ENCODE measurements at regions not wholly inside any gene's neighbourhood (a gene's known extent, or its start where the extent isn't known, plus 50 kb on each side); places are given as distances from the start of the nearest gene placed in this dataset.

DNA sequence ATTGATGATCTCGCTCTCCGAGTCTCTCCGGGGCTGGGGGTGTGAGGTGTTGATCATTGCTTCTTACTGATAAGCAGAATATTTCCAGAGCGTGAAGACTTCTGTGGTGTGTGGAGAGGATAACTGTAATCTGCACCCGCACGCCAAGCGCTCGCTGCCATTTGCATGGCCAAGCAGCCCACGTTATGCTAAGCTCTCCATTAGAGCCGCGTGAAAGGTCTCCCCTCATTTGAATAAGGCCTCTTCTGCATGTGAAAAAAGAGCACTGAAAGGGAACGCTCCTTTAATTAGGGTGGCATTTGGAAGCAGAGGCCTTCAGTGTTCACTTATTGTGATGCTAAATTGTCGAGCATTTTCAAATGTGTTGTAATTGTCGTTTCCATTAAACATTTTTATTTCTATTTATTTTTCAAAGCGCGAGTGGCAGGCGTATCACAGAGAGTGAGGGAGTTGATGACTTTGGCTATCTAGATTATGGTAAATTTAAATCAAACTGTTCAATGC is 163.6 kb upstream of the IRX2 start:
- no peak for TF ChIP-seq POLR2A (IDR thresholded peaks at IDR 0.05; ENCODE audit: low read depth, low read length)
- no peak for TF ChIP-seq ESRRA (IDR thresholded peaks at IDR 0.05; ENCODE audit: low read length)
- no peak for TF ChIP-seq SMC3 (IDR thresholded peaks at IDR 0.05; ENCODE audit: borderline replicate concordance, low read length)
